GM19397 (cell line): ENCODE measurements at regions not wholly inside any gene's neighbourhood (a gene's known extent, or its start where the extent isn't known, plus 50 kb on each side); places are given as distances from the start of the nearest gene placed in this dataset.
"Not testable (repeated sequence)": the region's sequence is repeated elsewhere in the genome, so short reads cannot be mapped to it uniquely, and the experiment has no call there.

Experiments
- ATAC-seq: cut with Tn5 transposase; IDR thresholded peaks from one replicate; pipeline ENCODE4 v1.9.1; 2021; ENCODE audit warnings: mild to moderate bottlenecking, moderate library complexity; ENCODE audit not compliant: unreplicated experiment

GRCh38 chr3:163504974-163505373 lies 1573.3 kb downstream of the SI start:
- no peak for ATAC-seq

- not testable (repeated sequence) for ATAC-seq
Observed at GRCh38 chr3:163499736-163500219, 1578.5 kb downstream of the SI start.

- ATAC-seq, result not testable (repeated sequence)
Observed at GRCh38 chr3:163498842-163499735, 1579.2 kb downstream of the SI start.

- no peak for ATAC-seq
Observed at GRCh38 chr3:163491714-163492113, 1586.6 kb downstream of the SI start.

- peak; percentile 72 for ATAC-seq
Observed at GRCh38 chr3:163490119-163490518, 1588.2 kb downstream of the SI start.

- ATAC-seq, result no peak
Observed at GRCh38 chr3:163482695-163483094, 1595.6 kb downstream of the SI start.

- ATAC-seq, result no peak
Observed at GRCh38 chr3:163481738-163482137, 1596.6 kb downstream of the SI start.

- ATAC-seq, result no peak
Observed at GRCh38 chr3:163476179-163476578, 1602.1 kb downstream of the SI start.

- no peak for ATAC-seq
Observed at GRCh38 chr3:163474766-163475165, 1603.5 kb downstream of the SI start.

- no peak for ATAC-seq
Observed at GRCh38 chr3:163468531-163469335, 1609.6 kb downstream of the SI start.

- no peak for ATAC-seq
Observed at GRCh38 chr3:163462446-163462845, 1615.8 kb downstream of the SI start.

GRCh38 chr3:163450698-163451097 lies 1627.6 kb downstream of the SI start:
- ATAC-seq, result no peak

- ATAC-seq, result no peak
Observed at GRCh38 chr3:163438760-163439159, 1639.5 kb downstream of the SI start.

GRCh38 chr3:163422671-163423070 lies 1655.6 kb downstream of the SI start:
- ATAC-seq, result no peak

GRCh38 chr3:163391407-163392181 lies 1686.7 kb downstream of the SI start:
- no peak for ATAC-seq

GRCh38 chr3:163384383-163384782 lies 1693.9 kb downstream of the SI start:
- ATAC-seq, result no peak

- no peak for ATAC-seq
Observed at GRCh38 chr3:163382183-163382582, 1696.1 kb downstream of the SI start.

- no peak for ATAC-seq
Observed at GRCh38 chr3:163368168-163368567, 1710.1 kb downstream of the SI start.

GRCh38 chr3:163364717-163365116 lies 1713.6 kb downstream of the SI start:
- ATAC-seq, result no peak

- ATAC-seq, result no peak
Observed at GRCh38 chr3:163362151-163362550, 1716.1 kb downstream of the SI start.

- ATAC-seq, result not testable (repeated sequence)
Observed at GRCh38 chr3:163361357-163361878, 1716.9 kb downstream of the SI start.
